HEK293 (cell line): ENCODE measurements at regions not wholly inside any gene's neighbourhood (a gene's known extent, or its start where the extent isn't known, plus 50 kb on each side); places are given as distances from the start of the nearest gene placed in this dataset.

Experiments
- CTCF ChIA-PET: fragments of 350-600 bp; formaldehyde crosslinking; extraction: SDS; loops from one replicate; lab custom pipeline; 2021; ENCODE audit warnings: antibody characterized with exemption; lab: Yijun Ruan, JAX
- POLR2A ChIA-PET: fragments of 300-600 bp; formaldehyde crosslinking; extraction: SDS; loops from one replicate; lab custom pipeline; 2020; ENCODE audit warnings: antibody characterized with exemption, inconsistent platforms; lab: Yijun Ruan, JAX
- H3K27ac ChIP-seq: fragments of 200-500 bp; sonication (Bioruptor generic); 2 replicates; pipeline ENCODE4 v1.5.1; 2014; ENCODE audit warnings: low read depth, low read length, control low read depth, inconsistent platforms; ENCODE audit errors: extremely low read depth
- H3K36me3 ChIP-seq, 2 experiments: fragments of 200-500 bp in 1 of 2; sonication (Bioruptor generic) in 1 of 2; 1 replicate in 1 of 2; 2 replicates in 1 of 2; pipeline ENCODE4 v1.5.1; 2014 to 2017; ENCODE audit warnings: inconsistent platforms in 2 of 2, low read length in 2 of 2; ENCODE audit not compliant: control insufficient read depth in 2 of 2, insufficient read depth in 1 of 2
- H3K4me1 ChIP-seq: fragments of 200-500 bp; sonication (Bioruptor generic); 2 replicates; pipeline ENCODE4 v1.5.1; 2014; ENCODE audit warnings: mild to moderate bottlenecking, low read length, inconsistent platforms; ENCODE audit not compliant: control insufficient read depth, insufficient read depth
- H3K4me3 ChIP-seq: 2 replicates; pipeline ENCODE4 v1.5.1; 2011; ENCODE audit warnings: low read depth, mild to moderate bottlenecking, control low read depth, low read length, moderate library complexity
- H3K9me3 ChIP-seq: fragments of 200-500 bp; sonication (Bioruptor generic); 2 replicates; pipeline ENCODE4 v1.5.1; 2014; ENCODE audit warnings: low read depth, low read length, inconsistent platforms; ENCODE audit not compliant: control insufficient read depth, insufficient read depth
- FEZF1 ChIP-seq: fragments of 450-650 bp; formaldehyde crosslinking; IDR thresholded peaks from 2 replicates; pipeline ENCODE4 v1.5.1; 2016; ENCODE audit warnings: missing biosample characterization, missing genetic modification characterization
- OSR2 ChIP-seq: fragments of 450-650 bp; formaldehyde crosslinking; IDR thresholded peaks from 2 replicates; pipeline ENCODE4 v1.5.1; 2016; ENCODE audit warnings: missing biosample characterization, missing genetic modification characterization
- SCRT1 ChIP-seq: fragments of 450-650 bp; formaldehyde crosslinking; IDR thresholded peaks from 2 replicates; pipeline ENCODE4 v1.5.1; 2016; ENCODE audit warnings: missing biosample characterization, missing genetic modification characterization, borderline replicate concordance
- ZBTB17 ChIP-seq: fragments of 450-650 bp; formaldehyde crosslinking; IDR thresholded peaks from 2 replicates; pipeline ENCODE4 v1.5.1; 2016; ENCODE audit warnings: missing biosample characterization, missing genetic modification characterization
- ZBTB20 ChIP-seq: fragments of 450-650 bp; formaldehyde crosslinking; IDR thresholded peaks from 2 replicates; pipeline ENCODE4 v1.5.1; 2016; ENCODE audit warnings: missing biosample characterization, missing genetic modification characterization
- ZNF121 ChIP-seq: fragments of 450-650 bp; formaldehyde crosslinking; IDR thresholded peaks from 2 replicates; pipeline ENCODE4 v1.5.1; 2016; ENCODE audit warnings: missing biosample characterization, missing genetic modification characterization
- ZNF140 ChIP-seq: fragments of 450-650 bp; formaldehyde crosslinking; IDR thresholded peaks from 2 replicates; pipeline ENCODE4 v1.5.1; 2016; ENCODE audit warnings: missing biosample characterization, missing genetic modification characterization
- ZNF157 ChIP-seq: fragments of 450-650 bp; formaldehyde crosslinking; IDR thresholded peaks from 2 replicates; pipeline ENCODE4 v1.5.1; 2016; ENCODE audit warnings: missing biosample characterization, missing genetic modification characterization
- ZNF175 ChIP-seq: fragments of 450-650 bp; formaldehyde crosslinking; IDR thresholded peaks from 2 replicates; pipeline ENCODE4 v1.5.1; 2016; ENCODE audit warnings: missing biosample characterization, missing genetic modification characterization
- ZNF324 ChIP-seq: fragments of 450-650 bp; formaldehyde crosslinking; IDR thresholded peaks from 2 replicates; pipeline ENCODE4 v1.5.1; 2016; ENCODE audit warnings: missing biosample characterization, missing genetic modification characterization
- ZNF341 ChIP-seq: fragments of 450-650 bp; formaldehyde crosslinking; IDR thresholded peaks from 2 replicates; pipeline ENCODE4; 2016; ENCODE audit warnings: low read depth, missing biosample characterization, missing genetic modification characterization
- ZNF501 ChIP-seq: fragments of 450-650 bp; formaldehyde crosslinking; IDR thresholded peaks from 2 replicates; pipeline ENCODE4 v1.5.1; 2016; ENCODE audit warnings: missing biosample characterization, missing genetic modification characterization
- ZNF530 ChIP-seq: fragments of 450-650 bp; formaldehyde crosslinking; IDR thresholded peaks from 2 replicates; pipeline ENCODE4 v1.5.1; 2016; ENCODE audit warnings: low read depth, missing biosample characterization, missing genetic modification characterization
- ZNF560 ChIP-seq: fragments of 450-650 bp; formaldehyde crosslinking; IDR thresholded peaks from 2 replicates; pipeline ENCODE4 v1.5.1; 2017; ENCODE audit warnings: missing biosample characterization, missing genetic modification characterization, borderline replicate concordance
- TF ChIP-seq, protein P1 (sequence below): fragments of 450-650 bp; formaldehyde crosslinking; IDR thresholded peaks from 2 replicates; pipeline ENCODE4 v1.5.1; 2016; ENCODE audit warnings: missing biosample characterization, missing genetic modification characterization
- TF ChIP-seq, protein P2 (sequence below): fragments of 450-650 bp; formaldehyde crosslinking; IDR thresholded peaks from 2 replicates; pipeline ENCODE4 v1.5.1; 2016; ENCODE audit warnings: missing biosample characterization, missing genetic modification characterization
- TF ChIP-seq, protein P3 (sequence below): fragments of 450-650 bp; formaldehyde crosslinking; IDR thresholded peaks from 2 replicates; pipeline ENCODE4 v1.5.1; 2017; ENCODE audit warnings: missing biosample characterization, missing genetic modification characterization

DNA sequence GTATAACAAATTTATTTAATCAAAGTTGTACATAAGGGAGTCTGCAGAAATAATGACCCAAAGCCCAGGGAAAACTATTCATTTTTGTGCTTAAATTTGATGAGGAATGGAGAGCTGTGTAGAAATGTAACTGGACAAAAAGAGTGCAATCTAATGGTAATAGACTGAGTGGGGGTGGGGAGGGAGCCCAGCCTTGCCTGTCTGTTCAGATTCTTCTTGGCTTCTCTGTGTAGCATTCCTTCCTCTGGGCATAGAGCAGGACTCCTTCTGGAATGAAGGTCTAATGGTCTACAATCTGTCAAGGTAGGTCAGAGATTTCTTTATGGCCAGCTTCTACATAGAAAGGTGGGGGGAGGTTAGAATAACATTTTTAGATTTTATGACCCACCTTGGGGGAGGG, 126.1 kb downstream of the SYT10 start:
- CTCF ChIA-PET = no interaction called here
- Histone ChIP-seq H3K9me3 (no peaks in the 10 kb centered on the region), H3K36me3 (no peaks in the 10 kb centered on the region), H3K27ac (no peak overlapping the region), H3K4me1 (no peaks in the 10 kb centered on the region), H3K4me3 (no peak overlapping the region)
- POLR2A ChIA-PET = no interaction called here
- TF ChIP-seq ZNF140 (tag by site-specific recombination) (no peak), ZNF530 (tag by site-specific recombination) (no peak)

DNA sequence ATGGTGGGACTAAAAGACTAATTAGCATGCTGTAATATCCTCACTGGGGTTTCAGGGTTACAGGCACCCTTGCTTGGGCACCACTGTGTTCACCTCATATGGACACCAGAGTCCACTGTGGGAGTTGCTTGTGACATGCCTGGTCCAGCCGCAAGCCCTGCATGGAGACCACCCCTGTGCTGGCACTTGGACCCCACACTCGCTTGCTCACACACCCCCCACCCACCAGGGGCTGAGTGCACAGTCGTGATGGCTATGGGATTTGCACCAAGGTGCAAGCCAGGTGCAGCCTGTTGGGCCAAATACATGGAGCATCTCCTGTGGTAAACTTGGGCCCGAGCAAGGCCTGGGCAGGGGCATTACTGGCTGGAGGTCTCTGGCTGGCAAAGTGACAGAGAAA, 129.1 kb downstream of the SYT10 start:
- Histone ChIP-seq H3K4me1 (no peaks in the 10 kb centered on the region), H3K27ac (no peak overlapping the region)
- TF ChIP-seq, protein P1, sequence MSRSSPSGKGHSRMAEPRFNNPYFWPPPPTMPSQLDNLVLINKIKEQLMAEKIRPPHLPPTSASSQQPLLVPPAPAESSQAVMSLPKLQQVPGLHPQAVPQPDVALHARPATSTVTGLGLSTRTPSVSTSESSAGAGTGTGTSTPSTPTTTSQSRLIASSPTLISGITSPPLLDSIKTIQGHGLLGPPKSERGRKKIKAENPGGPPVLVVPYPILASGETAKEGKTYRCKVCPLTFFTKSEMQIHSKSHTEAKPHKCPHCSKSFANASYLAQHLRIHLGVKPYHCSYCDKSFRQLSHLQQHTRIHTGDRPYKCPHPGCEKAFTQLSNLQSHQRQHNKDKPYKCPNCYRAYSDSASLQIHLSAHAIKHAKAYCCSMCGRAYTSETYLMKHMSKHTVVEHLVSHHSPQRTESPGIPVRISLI (tag by site-specific recombination) = no peak
- no peak for TF ChIP-seq SCRT1 (tag by site-specific recombination)
- no peak for TF ChIP-seq ZNF157 (tag by site-specific recombination)
- TF ChIP-seq, all 188 proteins: peak for 0
- CTCF ChIA-PET = no interaction called here
- no peaks in the 10 kb centered on the region for H3K36me3 ChIP-seq
- POLR2A ChIA-PET = no interaction called here
- no peaks in the 10 kb centered on the region for H3K9me3 ChIP-seq
- no peak overlapping the region for H3K4me3 ChIP-seq

DNA sequence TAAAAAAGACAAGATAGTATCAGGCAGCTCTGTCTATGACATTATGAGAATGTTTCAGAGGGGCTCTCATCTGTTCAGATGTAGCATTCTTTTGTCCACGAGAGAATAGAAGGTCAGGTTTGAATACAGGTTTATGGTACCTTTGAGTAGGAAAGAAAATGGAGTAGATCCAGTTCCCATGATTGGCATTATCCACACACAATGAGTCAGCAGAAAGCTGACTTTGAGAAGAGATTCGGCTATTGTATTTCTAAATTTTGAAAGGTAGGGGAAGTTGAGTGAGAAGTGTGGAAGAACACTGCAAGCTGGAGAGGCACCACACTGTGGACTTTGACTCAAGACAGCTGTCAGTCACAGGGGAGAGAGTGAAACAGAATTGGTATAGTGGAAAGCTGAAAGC, 135.4 kb downstream of the SYT10 start:
- no peak overlapping the region for H3K4me3 ChIP-seq
- CTCF ChIA-PET = no interaction called here
- TF ChIP-seq ZNF175 (tag by site-specific recombination) = no peak
- TF ChIP-seq ZNF560 (tag by site-specific recombination) = no peak
- TF ChIP-seq, protein P2, sequence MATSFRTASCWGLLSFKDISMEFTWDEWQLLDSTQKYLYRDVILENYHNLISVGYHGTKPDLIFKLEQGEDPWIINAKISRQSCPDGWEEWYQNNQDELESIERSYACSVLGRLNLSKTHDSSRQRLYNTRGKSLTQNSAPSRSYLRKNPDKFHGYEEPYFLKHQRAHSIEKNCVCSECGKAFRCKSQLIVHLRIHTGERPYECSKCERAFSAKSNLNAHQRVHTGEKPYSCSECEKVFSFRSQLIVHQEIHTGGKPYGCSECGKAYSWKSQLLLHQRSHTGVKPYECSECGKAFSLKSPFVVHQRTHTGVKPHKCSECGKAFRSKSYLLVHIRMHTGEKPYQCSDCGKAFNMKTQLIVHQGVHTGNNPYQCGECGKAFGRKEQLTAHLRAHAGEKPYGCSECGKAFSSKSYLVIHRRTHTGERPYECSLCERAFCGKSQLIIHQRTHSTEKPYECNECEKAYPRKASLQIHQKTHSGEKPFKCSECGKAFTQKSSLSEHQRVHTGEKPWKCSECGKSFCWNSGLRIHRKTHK (tag by site-specific recombination) = no peak
- TF ChIP-seq ZNF501 (tag by site-specific recombination) = no peak
- TF ChIP-seq ZNF341 (tag by site-specific recombination) = no peak
- TF ChIP-seq ZBTB20 (tag by site-specific recombination) = no peak
- no peak for TF ChIP-seq ZNF121 (tag by site-specific recombination)
- TF ChIP-seq ZNF324 (tag by site-specific recombination) = no peak
- no peak for TF ChIP-seq OSR2 (tag by site-specific recombination)
- TF ChIP-seq, protein P3, sequence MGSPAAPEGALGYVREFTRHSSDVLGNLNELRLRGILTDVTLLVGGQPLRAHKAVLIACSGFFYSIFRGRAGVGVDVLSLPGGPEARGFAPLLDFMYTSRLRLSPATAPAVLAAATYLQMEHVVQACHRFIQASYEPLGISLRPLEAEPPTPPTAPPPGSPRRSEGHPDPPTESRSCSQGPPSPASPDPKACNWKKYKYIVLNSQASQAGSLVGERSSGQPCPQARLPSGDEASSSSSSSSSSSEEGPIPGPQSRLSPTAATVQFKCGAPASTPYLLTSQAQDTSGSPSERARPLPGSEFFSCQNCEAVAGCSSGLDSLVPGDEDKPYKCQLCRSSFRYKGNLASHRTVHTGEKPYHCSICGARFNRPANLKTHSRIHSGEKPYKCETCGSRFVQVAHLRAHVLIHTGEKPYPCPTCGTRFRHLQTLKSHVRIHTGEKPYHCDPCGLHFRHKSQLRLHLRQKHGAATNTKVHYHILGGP = no peak
- TF ChIP-seq FEZF1 (tag by site-specific recombination) = no peak
- TF ChIP-seq ZBTB17 (tag by site-specific recombination) = no peak
- H3K36me3 ChIP-seq = no peaks in the 10 kb centered on the region
- H3K27ac ChIP-seq = no peak overlapping the region
- H3K9me3 ChIP-seq = no peaks in the 10 kb centered on the region
- no peaks in the 10 kb centered on the region for H3K4me1 ChIP-seq
- POLR2A ChIA-PET = no interaction called here
